Activated CD8-positive, alpha-beta T cell treated with anti-CD3 and anti-CD28 coated beads, Interleukin-2, amount 10 ng/mL, durations not matched to agents 7 days and 5 days (primary cell): ENCODE measurements at regions not wholly inside any gene's neighbourhood (a gene's known extent, or its start where the extent isn't known, plus 50 kb on each side); places are given as distances from the start of the nearest gene placed in this dataset.

Experiments used
- ATAC-seq: fragments of 150-1000 bp; cut with Tn5 transposase; one replicate; pipeline ENCODE4 v1.10.0; 2021; ENCODE audit warnings: moderate library complexity
- CTCF ChIA-PET: fragments of 350-600 bp; sonication (Branson Sonifier 250); formaldehyde crosslinking; loops from one replicate; lab custom pipeline; 2021; ENCODE audit warnings: antibody characterized with exemption; lab: Charles Lee
- POLR2A ChIA-PET: fragments of 350-600 bp; sonication (Branson Sonifier 250); formaldehyde crosslinking; loops from one replicate; lab custom pipeline; 2021; ENCODE audit warnings: antibody characterized with exemption; lab: Charles Lee
- DNase-seq: peaks from one replicate; pipeline ENCODE4 v3.0.0-alpha.2; 2020
- H3K27ac Mint-ChIP-seq: one replicate; pipeline ENCODE4 v1.8.0; 2021; ENCODE audit warnings: mild to moderate bottlenecking, mixed read lengths
- H3K27me3 Mint-ChIP-seq: one replicate; pipeline ENCODE4 v1.8.0; 2021; ENCODE audit warnings: low read depth, mixed read lengths
- H3K36me3 Mint-ChIP-seq: one replicate; pipeline ENCODE4 v1.8.0; 2021; ENCODE audit warnings: low read depth, mixed read lengths
- H3K4me1 Mint-ChIP-seq: one replicate; pipeline ENCODE4 v1.8.0; 2021; ENCODE audit warnings: low read depth, mixed read lengths
- H3K4me3 Mint-ChIP-seq: one replicate; pipeline ENCODE4 v1.8.0; 2021; ENCODE audit warnings: mild to moderate bottlenecking, mixed read lengths
- H3K9me3 Mint-ChIP-seq: one replicate; pipeline ENCODE4 v1.8.0; 2022; ENCODE audit warnings: mixed read lengths; ENCODE audit not compliant: insufficient read depth

DNA sequence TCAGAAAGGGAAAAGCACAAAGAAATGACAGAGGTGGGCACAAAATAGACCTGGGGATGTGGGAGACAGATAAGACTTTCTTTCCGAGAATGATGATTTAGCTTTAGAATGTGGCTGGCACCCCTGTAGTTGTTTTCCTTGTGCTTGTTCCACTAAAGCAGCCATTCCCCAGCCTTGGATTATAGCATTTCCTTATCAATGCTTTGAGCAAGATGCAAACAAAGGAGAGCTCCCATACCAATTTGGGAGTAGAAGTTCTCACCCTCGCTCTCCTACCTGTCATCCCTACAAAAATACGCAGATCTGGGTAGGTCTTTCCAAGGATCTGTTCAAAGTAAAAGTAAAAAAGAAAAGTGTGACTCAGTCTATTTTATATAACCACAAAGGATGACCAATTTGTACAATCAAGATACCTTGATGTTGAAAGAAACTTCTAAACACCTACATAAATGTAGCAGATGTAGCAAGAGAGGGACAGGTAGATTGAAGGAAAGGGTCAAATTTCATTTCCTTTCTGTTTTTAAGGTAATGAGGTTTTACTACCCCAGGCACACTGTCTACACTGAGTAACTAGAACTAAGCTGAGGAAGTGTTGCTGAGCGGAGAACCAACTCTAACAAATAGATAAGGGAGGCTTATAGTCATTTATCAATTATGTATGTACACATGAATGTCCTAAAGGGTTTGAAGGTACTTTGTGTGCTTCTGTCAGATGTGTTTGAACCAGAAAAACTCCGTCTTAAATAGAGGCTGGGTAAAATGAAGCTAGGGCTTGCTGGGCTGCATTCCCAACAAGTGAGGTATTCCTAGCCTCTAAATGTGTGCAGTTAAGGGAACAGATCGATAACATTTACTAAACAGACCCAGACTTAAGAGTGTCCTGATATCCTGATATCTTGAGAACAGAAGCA, 91.1 kb upstream of the LRRN1 start:
- H3K27ac Mint-ChIP-seq = no peak overlapping the region
- CTCF ChIA-PET = no interaction called here
- no peak overlapping the region for H3K4me3 Mint-ChIP-seq
- no peak for DNase-seq
- ATAC-seq = no peak
- H3K9me3 Mint-ChIP-seq = no peaks in the 10 kb centered on the region
- no peaks in the 10 kb centered on the region for H3K4me1 Mint-ChIP-seq
- no peaks in the 10 kb centered on the region for H3K36me3 Mint-ChIP-seq
- no peaks in the 10 kb centered on the region for H3K27me3 Mint-ChIP-seq
- POLR2A ChIA-PET = no interaction called here

DNA sequence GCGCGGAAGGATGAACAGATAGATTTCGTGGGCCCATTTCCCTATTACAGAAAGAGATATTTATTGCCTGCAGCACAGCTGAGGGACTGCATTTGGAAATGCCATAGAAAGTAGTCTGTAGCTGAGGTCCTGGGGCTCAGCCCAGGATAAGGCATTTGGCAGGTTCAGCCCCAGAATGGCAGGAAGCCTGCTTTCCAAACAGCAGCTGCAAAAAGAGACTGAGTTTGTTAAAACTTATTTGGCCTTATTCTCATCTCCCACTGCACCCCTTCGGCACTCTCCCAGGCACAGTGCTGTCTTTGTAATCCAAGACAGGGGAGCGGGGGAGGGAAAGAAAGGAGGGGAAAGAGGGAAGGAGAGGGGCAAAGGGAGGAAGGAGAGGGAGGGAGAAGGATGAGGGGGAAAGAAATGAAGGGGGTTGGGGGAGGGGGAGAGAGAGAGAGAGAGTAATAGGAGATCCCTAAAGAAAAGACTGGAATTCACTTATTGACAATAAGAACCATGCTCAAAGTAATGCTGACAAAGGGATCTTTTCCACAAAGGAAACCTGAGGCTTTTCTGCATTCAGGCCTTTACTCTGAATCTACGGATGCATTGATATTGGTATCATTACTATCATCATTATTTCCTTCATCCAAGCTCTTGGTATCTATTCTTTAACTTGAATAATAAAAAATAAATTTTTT, 94.0 kb upstream of the LRRN1 start:
- Mint-ChIP-seq H3K36me3 (no peaks in the 10 kb centered on the region), H3K27ac (no peak overlapping the region), H3K4me1 (no peaks in the 10 kb centered on the region), H3K9me3 (no peaks in the 10 kb centered on the region), H3K27me3 (no peaks in the 10 kb centered on the region), H3K4me3 (no peak overlapping the region)
- CTCF ChIA-PET = no interaction called here
- DNase-seq (no peak), ATAC-seq (no peak)
- POLR2A ChIA-PET = no interaction called here

DNA sequence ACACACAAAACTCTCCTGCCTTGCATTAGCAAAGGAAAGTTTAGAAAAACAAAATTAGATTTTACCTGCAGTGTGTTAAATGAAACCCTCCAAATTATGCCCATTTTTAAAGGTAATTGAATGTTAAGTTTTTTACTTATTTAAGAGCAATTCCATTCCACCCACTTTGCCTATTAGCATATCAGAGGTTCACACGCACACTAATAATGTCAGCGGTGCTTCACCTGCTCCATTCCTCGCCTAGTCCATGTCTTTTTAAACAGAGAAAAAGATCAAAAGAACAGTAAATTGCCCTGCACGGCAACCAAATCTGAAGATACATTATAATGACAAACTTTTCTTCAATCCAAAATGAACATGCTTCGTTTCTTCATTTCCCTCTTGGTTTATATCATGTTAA, 97.3 kb upstream of the LRRN1 start:
- no peak for DNase-seq
- Mint-ChIP-seq H3K9me3 (no peaks in the 10 kb centered on the region), H3K36me3 (no peaks in the 10 kb centered on the region), H3K4me1 (no peaks in the 10 kb centered on the region), H3K27me3 (no peaks in the 10 kb centered on the region), H3K4me3 (no peak overlapping the region), H3K27ac (no peak overlapping the region)
- ChIA-PET CTCF (no interaction called here), POLR2A (no interaction called here)
- no peak for ATAC-seq

DNA sequence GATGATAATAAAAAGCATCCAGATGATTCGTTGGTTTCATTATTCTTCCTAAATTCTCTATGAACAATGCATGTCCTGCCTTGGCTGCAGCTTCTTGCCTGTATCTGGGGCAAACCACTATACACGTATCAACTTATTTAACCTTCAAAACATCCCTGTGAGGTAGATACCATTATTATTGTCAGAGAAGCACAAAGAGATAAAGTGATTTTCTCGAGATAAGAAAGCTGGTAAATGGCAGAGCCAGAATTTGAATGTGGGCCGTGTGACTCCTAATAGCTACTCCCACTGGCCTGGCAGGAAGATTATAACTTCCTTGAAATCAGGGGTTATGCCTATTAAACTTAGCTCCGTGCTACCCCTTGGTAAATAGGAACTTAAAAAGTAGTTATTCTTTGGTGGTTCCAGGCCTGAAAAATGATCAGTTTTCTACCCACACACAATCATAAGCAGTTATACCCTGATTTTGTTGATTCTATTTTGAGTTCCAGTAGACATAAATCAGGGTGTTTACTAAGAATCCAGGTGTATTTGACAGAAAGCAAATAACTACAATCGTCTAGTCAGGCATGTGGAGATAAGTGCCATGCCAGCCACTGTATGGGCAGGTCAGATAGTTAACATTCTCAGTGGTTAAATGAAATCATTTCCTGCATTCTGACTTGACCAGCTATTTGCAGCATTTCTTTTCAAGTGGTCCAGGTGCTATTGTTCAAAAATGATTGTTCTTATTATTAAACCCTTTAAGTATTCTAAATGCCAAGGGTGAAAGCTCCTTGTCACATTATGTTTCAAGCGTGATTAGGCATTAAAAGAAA, 99.2 kb upstream of the LRRN1 start:
- CTCF ChIA-PET = no interaction called here
- H3K4me3 Mint-ChIP-seq = no peak overlapping the region
- H3K36me3 Mint-ChIP-seq = no peaks in the 10 kb centered on the region
- ATAC-seq (no peak), DNase-seq (no peak)
- no peaks in the 10 kb centered on the region for H3K9me3 Mint-ChIP-seq
- no peaks in the 10 kb centered on the region for H3K4me1 Mint-ChIP-seq
- no peak overlapping the region for H3K27ac Mint-ChIP-seq
- no peaks in the 10 kb centered on the region for H3K27me3 Mint-ChIP-seq
- POLR2A ChIA-PET = no interaction called here

DNA sequence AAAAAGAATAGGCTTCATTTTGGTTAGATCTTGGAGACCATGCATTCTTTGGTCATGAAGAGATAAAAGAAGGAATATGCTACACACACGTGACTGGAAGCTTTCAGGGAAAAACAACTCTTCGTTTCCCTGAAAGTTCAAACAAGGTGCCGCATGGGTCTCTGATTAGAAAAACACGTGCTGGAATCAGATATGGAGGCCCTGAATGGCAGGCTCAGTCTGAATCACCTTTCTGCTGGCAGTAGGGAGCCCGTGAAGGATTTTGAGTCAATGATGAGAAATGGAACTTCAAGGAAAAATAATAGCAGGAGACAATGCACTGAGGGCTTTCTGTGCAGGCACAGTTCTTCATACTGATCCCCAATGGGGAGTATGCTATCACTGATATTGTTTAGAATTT, 99.8 kb upstream of the LRRN1 start:
- no peaks in the 10 kb centered on the region for H3K4me1 Mint-ChIP-seq
- no peak for ATAC-seq
- H3K27me3 Mint-ChIP-seq = no peaks in the 10 kb centered on the region
- no peak overlapping the region for H3K27ac Mint-ChIP-seq
- no peaks in the 10 kb centered on the region for H3K36me3 Mint-ChIP-seq
- POLR2A ChIA-PET = no interaction called here
- CTCF ChIA-PET = no interaction called here
- DNase-seq = no peak
- no peaks in the 10 kb centered on the region for H3K9me3 Mint-ChIP-seq
- H3K4me3 Mint-ChIP-seq = no peak overlapping the region

DNA sequence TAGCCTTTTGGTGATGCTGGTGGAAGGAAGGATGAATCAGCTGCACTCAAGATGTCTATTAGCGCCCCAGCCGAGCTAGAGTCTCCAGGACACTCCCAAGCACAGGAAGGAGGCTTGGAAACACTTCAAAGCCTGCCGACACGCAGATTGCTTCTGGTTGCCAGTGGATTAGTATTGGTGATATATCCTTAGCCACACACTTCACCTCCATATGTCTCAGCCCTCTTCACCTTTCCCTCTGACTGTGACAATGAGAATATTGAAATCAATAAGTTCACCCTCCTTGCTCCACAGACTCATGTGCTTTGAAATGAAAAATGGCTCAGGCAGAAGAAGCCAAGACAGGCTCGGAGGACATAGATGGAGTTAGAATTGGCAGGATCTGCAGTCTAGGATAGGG, 102.9 kb upstream of the LRRN1 start:
- no peaks in the 10 kb centered on the region for H3K9me3 Mint-ChIP-seq
- H3K4me3 Mint-ChIP-seq = no peak overlapping the region
- H3K27ac Mint-ChIP-seq = no peak overlapping the region
- ChIA-PET CTCF (no interaction called here), POLR2A (no interaction called here)
- H3K27me3 Mint-ChIP-seq = no peaks in the 10 kb centered on the region
- no peaks in the 10 kb centered on the region for H3K36me3 Mint-ChIP-seq
- H3K4me1 Mint-ChIP-seq = no peaks in the 10 kb centered on the region
- ATAC-seq (no peak), DNase-seq (no peak)

DNA sequence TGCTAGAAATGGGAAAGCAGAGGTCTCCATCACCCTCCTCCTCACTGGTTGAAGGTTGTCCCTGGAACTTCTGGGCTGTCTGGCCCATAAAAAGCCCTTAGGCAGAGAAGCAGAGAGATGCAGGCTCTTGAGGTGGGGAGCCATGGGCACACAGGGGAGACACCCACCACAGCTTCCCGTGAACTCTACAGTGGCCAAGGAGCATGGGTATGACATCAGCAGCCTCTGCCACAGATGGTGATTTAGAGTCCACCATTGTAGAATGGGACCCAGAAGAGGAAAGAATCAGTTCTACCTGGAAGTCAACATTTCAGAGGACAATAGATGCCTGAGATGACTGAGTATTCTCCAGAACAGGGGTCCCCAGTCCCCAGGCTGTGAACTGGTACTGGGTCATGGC, 105.6 kb upstream of the LRRN1 start:
- DNase-seq (no peak), ATAC-seq (no peak)
- Mint-ChIP-seq H3K27me3 (no peaks in the 10 kb centered on the region), H3K27ac (no peak overlapping the region), H3K4me1 (no peaks in the 10 kb centered on the region), H3K36me3 (no peaks in the 10 kb centered on the region), H3K9me3 (no peaks in the 10 kb centered on the region), H3K4me3 (no peak overlapping the region)
- ChIA-PET CTCF (no interaction called here), POLR2A (no interaction called here)

DNA sequence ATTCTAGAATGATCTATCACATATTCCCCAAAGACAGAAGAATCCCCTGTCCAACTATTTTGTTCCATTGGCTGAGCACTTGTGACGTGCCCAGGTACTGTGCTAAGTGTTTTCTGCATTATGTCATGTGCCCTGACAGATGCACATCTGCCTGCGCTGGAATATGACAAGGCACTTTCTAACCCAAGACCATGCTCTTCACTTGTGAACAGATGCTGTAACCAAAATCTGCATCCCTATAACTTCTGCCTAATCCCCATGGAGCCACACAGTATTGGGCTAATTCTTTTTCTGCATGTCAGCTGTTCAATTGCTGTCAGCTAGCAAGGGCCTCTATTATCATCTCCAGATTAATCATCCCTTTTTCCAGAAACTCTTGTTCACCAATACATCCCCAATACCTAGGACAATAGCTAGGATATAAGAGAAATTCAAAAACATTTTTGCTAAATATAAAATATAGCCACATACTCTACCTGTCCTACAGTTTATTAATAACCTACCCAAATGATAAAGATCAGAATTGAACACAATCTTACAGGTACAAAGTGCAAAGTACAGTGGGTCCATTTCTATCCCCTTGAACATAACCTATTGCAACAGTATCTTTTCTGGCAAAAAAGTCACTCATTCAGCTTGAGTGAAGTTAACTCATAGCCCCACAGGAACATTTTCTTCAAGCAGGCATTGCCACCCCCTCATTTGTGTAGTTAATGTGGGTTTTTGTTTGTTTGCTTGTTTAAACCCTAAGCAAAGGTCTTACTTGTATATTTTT, 109.4 kb upstream of the LRRN1 start:
- ChIA-PET POLR2A (no interaction called here), CTCF (no interaction called here)
- no peak overlapping the region for H3K4me3 Mint-ChIP-seq
- no peak overlapping the region for H3K27ac Mint-ChIP-seq
- no peaks in the 10 kb centered on the region for H3K9me3 Mint-ChIP-seq
- ATAC-seq (no peak), DNase-seq (no peak)
- no peaks in the 10 kb centered on the region for H3K36me3 Mint-ChIP-seq
- H3K4me1 Mint-ChIP-seq = no peaks in the 10 kb centered on the region
- H3K27me3 Mint-ChIP-seq = no peaks in the 10 kb centered on the region

DNA sequence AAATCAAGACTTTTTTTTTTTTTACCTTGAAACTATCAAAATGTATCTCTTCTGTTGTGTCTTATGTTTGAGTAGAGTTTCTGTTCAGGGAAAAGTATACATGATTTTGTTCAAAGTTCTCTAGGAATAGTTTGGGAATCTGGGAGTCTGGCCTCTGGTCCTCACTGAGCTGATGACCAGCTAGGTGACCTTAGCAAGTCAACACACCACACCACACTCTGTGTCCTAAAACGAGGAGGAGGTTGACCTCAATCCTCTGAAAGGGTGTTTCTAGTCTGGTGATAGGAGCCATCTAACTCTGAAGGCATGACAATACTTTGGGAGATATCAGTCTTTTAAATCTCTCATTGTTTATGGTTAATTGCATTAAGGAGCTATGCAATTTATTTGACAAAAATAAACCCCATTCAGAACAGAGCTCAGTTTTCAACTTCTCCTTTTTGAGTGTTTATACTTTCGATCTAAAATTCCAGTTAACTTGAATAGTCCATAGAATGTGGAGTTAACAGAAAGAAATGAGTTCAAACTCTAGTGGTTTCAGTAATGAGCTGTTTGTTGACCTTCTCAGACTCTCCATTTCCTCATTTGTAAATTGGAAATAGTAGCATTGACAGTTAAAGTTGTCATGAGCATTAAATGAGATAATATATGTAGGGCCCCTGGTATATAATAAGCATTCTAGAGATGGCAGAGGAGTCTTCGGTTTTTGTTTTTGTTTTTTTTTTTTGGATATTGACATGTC, 112.2 kb upstream of the LRRN1 start:
- Mint-ChIP-seq H3K27me3 (no peaks in the 10 kb centered on the region), H3K4me3 (no peak overlapping the region), H3K4me1 (no peaks in the 10 kb centered on the region), H3K36me3 (no peaks in the 10 kb centered on the region), H3K9me3 (no peaks in the 10 kb centered on the region), H3K27ac (no peak overlapping the region)
- ChIA-PET CTCF (no interaction called here), POLR2A (interaction anchor here (0.6 kb wide), 1 partner anchor 19 kb away, joined by 3 read pairs; no protein-coding TSS in a partner anchor)
- DNase-seq = no peak
- no peak for ATAC-seq

DNA sequence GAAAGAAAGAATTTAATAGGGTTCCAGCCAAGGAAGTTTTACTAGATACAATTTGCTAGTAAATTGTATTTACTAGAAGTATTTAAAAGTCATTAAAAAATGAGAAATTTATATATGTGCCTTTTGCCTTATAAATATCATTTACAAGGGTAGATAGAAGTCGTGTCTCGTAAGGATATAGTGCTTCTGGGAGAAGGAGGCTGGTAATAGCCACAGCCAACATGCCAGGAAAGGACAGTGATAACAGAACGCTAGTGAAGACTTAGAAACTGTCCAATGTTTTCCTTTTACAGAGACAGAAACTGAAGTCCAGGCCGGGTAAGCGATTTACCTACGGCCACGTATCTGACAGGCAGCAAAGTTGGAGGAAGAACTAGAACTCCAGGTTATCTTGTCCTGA, 113.5 kb upstream of the LRRN1 start:
- no peak for ATAC-seq
- no peaks in the 10 kb centered on the region for H3K36me3 Mint-ChIP-seq

DNA sequence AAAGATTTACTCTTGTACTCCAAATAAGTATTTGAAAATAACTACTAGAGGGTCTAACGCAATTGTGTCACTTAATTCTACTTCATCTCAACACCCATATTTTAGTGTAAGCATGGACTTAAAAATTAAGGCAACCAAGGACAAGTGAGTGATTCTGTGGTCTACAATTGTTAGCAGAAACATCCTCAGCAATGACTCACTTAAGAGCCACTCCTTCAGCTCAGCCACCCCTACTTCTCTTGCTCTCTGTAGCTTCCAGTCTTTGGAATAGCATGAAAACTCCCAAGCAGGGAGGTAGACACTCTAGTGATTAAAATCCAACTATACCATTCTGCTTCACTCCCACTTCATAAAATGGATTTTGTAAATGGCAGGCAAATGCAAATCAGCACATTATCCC, 116.0 kb upstream of the LRRN1 start:
- H3K27me3 Mint-ChIP-seq = no peaks in the 10 kb centered on the region
- H3K27ac Mint-ChIP-seq = no peak overlapping the region
- H3K4me1 Mint-ChIP-seq = no peaks in the 10 kb centered on the region
- no peaks in the 10 kb centered on the region for H3K36me3 Mint-ChIP-seq
- ATAC-seq (no peak), DNase-seq (no peak)
- ChIA-PET POLR2A (no interaction called here), CTCF (no interaction called here)
- no peak overlapping the region for H3K4me3 Mint-ChIP-seq
- H3K9me3 Mint-ChIP-seq = no peaks in the 10 kb centered on the region

More for the DNA sequence above, 113.5 kb upstream of the LRRN1 start:
- Mint-ChIP-seq H3K27ac (no peak overlapping the region), H3K4me1 (no peaks in the 10 kb centered on the region), H3K27me3 (no peaks in the 10 kb centered on the region), H3K9me3 (no peaks in the 10 kb centered on the region), H3K4me3 (no peak overlapping the region)
- no peak for DNase-seq
- POLR2A ChIA-PET = no interaction called here
- CTCF ChIA-PET = no interaction called here
